H1 (cell line): ENCODE measurements at regions not wholly inside any gene's neighbourhood (a gene's known extent, or its start where the extent isn't known, plus 50 kb on each side); places are given as distances from the start of the nearest gene placed in this dataset.

Experiments
- ASH2L ChIP-seq: fragments of 200-600, 300-600 bp; sonication (generic); IDR thresholded peaks from one replicate; pipeline ENCODE4 v1.7.1; 2017; ENCODE audit warnings: low read length
- CBX5 ChIP-seq: fragments of 300-800, 300-1000 bp; sonication (generic); IDR thresholded peaks from 2 replicates; pipeline ENCODE4 v1.7.1; 2016; ENCODE audit warnings: antibody characterized with exemption, low read length, low read depth
- HDAC6 ChIP-seq: IDR thresholded peaks from one replicate; pipeline ENCODE4 v1.7.1; 2012; ENCODE audit warnings: low read depth, mild to moderate bottlenecking, inconsistent platforms, low read length, moderate library complexity
- RNF2 ChIP-seq: fragments of 200-900, 300-1000 bp; sonication (generic); IDR thresholded peaks from 2 replicates; pipeline ENCODE4 v1.7.1; 2016; ENCODE audit warnings: borderline replicate concordance, low read depth, mild to moderate bottlenecking, antibody characterized with exemption, low read length; ENCODE audit not compliant: poor library complexity, severe bottlenecking; ENCODE audit errors: missing control alignments
- SIN3A ChIP-seq, 2 experiments: IDR thresholded peaks in 1 of 2; conservative IDR thresholded peaks in 1 of 2; 2 replicates each; pipeline ENCODE4 v1.6.1; 2011 to 2012; ENCODE audit warnings: low read length in 2 of 2, improper control_type of control experiment in 1 of 2, low read depth in 1 of 2, mild to moderate bottlenecking in 1 of 2
- SP1 ChIP-seq: IDR thresholded peaks from 2 replicates; pipeline ENCODE4 v1.6.1; 2011; ENCODE audit warnings: low read depth, low read length
- TAF1 ChIP-seq: IDR thresholded peaks from 2 replicates; pipeline ENCODE4 v1.6.1; 2011; ENCODE audit warnings: mild to moderate bottlenecking, low read depth, low read length
- TBP ChIP-seq: IDR thresholded peaks from 2 replicates; pipeline ENCODE4 v1.6.1; 2011; ENCODE audit warnings: low read depth, low read length, improper control_type of control experiment

DNA sequence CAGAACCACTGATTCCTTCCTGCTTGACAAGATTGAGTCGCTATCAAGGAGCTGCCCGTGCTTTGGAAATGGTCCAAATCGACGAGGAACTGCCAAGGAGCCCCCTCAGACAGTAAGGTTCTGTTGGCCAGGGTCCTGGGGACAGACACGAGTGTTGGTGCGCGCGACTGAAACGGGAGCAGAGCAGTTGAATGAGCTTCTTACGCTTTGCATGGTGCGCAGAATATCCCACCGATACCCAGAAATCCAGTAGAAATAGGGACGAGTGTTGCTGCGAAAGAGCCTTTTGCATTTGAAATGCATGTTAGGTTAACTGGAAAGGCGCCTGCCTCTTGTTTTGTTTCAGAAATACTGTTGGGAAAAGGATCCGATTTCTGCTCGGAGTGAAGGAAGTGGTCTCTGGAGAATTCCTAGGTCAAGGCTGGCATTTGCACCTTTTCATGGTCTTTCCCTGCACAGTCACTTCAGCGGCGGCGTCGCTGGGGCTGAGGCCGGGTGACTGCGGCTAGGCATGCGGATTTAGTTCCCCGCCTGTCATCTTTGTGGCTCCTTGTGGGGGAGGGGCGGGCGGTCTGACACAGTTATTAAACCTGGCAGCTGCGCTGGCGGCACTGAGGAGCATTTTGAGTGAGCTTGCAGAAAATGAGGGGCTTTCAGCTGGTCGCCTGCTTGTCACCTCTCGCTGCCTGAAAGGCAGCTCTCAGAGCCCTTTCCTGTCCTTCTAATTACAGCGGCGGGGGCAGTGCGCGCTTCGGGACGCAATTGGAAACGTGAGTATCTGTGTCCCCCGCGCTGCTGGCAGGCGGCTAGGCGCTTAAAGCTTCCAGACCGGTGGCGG lies 51.5 kb upstream of the TRIM2 start (continued):
- peak; percentile 24 for TF ChIP-seq RNF2
- TF ChIP-seq SIN3A (conservative IDR thresholded peaks at IDR 0.05 in 1 of 2, IDR thresholded peaks at IDR 0.05 in 1 of 2; ENCODE audit: low read depth in 1 of 2, low read length in 2 of 2): peak in 1 of 2 experiments; percentile 58; a peak in 1 of 4 replicates
- TF ChIP-seq CBX5: no peak
- no peak for TF ChIP-seq SP1
- TF ChIP-seq ASH2L: peak; percentile 77
- TF ChIP-seq HDAC6: no peak
- no peak for TF ChIP-seq TAF1
- no peak for TF ChIP-seq TBP
